ENCODE measurements at regions not wholly inside any gene's neighbourhood (a gene's known extent, or its start where the extent isn't known, plus 50 kb on each side); places are given as distances from the start of the nearest gene placed in this dataset.

- intact Hi-C loops (cut with micrococcal nuclease; ENCODE audit: unreplicated experiment) (no loop called here), in situ Hi-C loops (cut with HindIII; ENCODE audit: low pct_unique_long_range_greater_than_20kb, low sequenced_read_pairs) (no loop called here)
- TF ChIP-seq REST (IDR thresholded peaks at IDR 0.05; ENCODE audit: insufficient read depth in 1 of 2, low read depth in 2 of 2, low read length in 1 of 2), result no peak
- TF ChIP-seq SIN3A (IDR thresholded peaks at IDR 0.05; ENCODE audit: borderline replicate concordance, insufficient read depth, low read depth, low read length), result no peak
- TF ChIP-seq CTCF (IDR thresholded peaks at IDR 0.05), result no peak
- no peak for TF ChIP-seq POLR2AphosphoS5 (IDR thresholded peaks at IDR 0.05; ENCODE audit: low read depth, low read length)
- TF ChIP-seq TCF7L2 (IDR thresholded peaks at IDR 0.05; ENCODE audit: low read depth, low read length), result no peak
- no peak overlapping the region for H3K27ac ChIP-seq (ENCODE audit: low read length)
- no peaks in the 10 kb centered on the region for H3K36me3 ChIP-seq (ENCODE audit: control insufficient read depth, insufficient read depth, low read length)
- BruUV-seq (replicated peaks), result no TSS peak
- DNase-seq (ENCODE audit: low read depth, low spot score) (no peak), ATAC-seq (no peak)
- no peak overlapping the region for H3K4me3 ChIP-seq (ENCODE audit: low read depth in 2 of 2, low read length in 2 of 2)
- no peaks in the 10 kb centered on the region for H3K4me1 ChIP-seq (ENCODE audit: control insufficient read depth, insufficient read depth, low read length)
- H3K9me3 ChIP-seq (ENCODE audit: control insufficient read depth, insufficient read depth, low read depth, low read length), result no peaks in the 10 kb centered on the region
- CTCF ChIA-PET, result no interaction called here
- H3K27me3 ChIP-seq (ENCODE audit: control insufficient read depth, insufficient read depth, low read length), result no peaks in the 10 kb centered on the region
- POLR2A ChIA-PET, result no interaction called here
Observed at GRCh38 chr4:137029026-137029425, 503.3 kb downstream of the PCDH18 start.

- no peak overlapping the region for H3K4me3 ChIP-seq (ENCODE audit: low read depth in 2 of 2, low read length in 2 of 2)
- in situ Hi-C loops (cut with HindIII; ENCODE audit: low pct_unique_long_range_greater_than_20kb, low sequenced_read_pairs), result no loop called here
- TF ChIP-seq CTCF (IDR thresholded peaks at IDR 0.05), result no peak
- TF ChIP-seq TCF7L2 (IDR thresholded peaks at IDR 0.05; ENCODE audit: low read depth, low read length), result no peak
- no peak for TF ChIP-seq REST (IDR thresholded peaks at IDR 0.05; ENCODE audit: insufficient read depth in 1 of 2, low read depth in 2 of 2, low read length in 1 of 2)
- TF ChIP-seq POLR2AphosphoS5 (IDR thresholded peaks at IDR 0.05; ENCODE audit: low read depth, low read length), result no peak
- TF ChIP-seq SIN3A (IDR thresholded peaks at IDR 0.05; ENCODE audit: borderline replicate concordance, insufficient read depth, low read depth, low read length), result no peak
- no peak overlapping the region for H3K27ac ChIP-seq (ENCODE audit: low read length)
- intact Hi-C loops (cut with micrococcal nuclease; ENCODE audit: unreplicated experiment), result no loop called here
- CTCF ChIA-PET, result no interaction called here
- H3K9me3 ChIP-seq (ENCODE audit: control insufficient read depth, insufficient read depth, low read depth, low read length), result no peaks in the 10 kb centered on the region
- H3K4me1 ChIP-seq (ENCODE audit: control insufficient read depth, insufficient read depth, low read length), result no peaks in the 10 kb centered on the region
- no peak for ATAC-seq
- no peaks in the 10 kb centered on the region for H3K36me3 ChIP-seq (ENCODE audit: control insufficient read depth, insufficient read depth, low read length)
- BruUV-seq (replicated peaks), result no TSS peak
- no peaks in the 10 kb centered on the region for H3K27me3 ChIP-seq (ENCODE audit: control insufficient read depth, insufficient read depth, low read length)
- no peak for DNase-seq (ENCODE audit: low read depth, low spot score)
- POLR2A ChIA-PET, result no interaction called here
Observed at GRCh38 chr4:137025484-137026059, 506.7 kb downstream of the PCDH18 start.

All from Panc1 (cell line).